ENCODE measurements at regions not wholly inside any gene's neighbourhood (a gene's known extent, or its start where the extent isn't known, plus 50 kb on each side); places are given as distances from the start of the nearest gene placed in this dataset.

- H2AFZ ChIP-seq (ENCODE audit: insufficient read depth, low read depth, low read length, poor library complexity, severe bottlenecking) = no peak overlapping the region
- intact Hi-C loops (cut with micrococcal nuclease) = no loop called here
- DNase-seq = no peak
- peaks cover 0 to 8% (median 8%) of the 10 kb centered on the region in 3 donors for H3K27me3 Mint-ChIP-seq (ENCODE audit: low read depth in 3 of 3)
- H3K36me3 Mint-ChIP-seq = no peaks in the 10 kb centered on the region
- H3K9me3 Mint-ChIP-seq = peaks cover 2 to 13% (median 4%) of the 10 kb centered on the region in 7 donors
- H3K4me3 Mint-ChIP-seq = peak overlapping the region in 1 of 2 donors; percentile 21
- H3K79me2 ChIP-seq (ENCODE audit: insufficient read depth, low read length) = no peaks in the 10 kb centered on the region
- peaks cover 0 to 12% of the 10 kb centered on the region in 2 donors for H3K9me3 ChIP-seq (replicated peaks in 1 of 2; ENCODE audit: control insufficient read depth in 1 of 2, insufficient read depth in 1 of 2, low read length in 2 of 2)
- H3K36me3 ChIP-seq (replicated peaks in 1 of 2; ENCODE audit: control insufficient read depth in 1 of 2, insufficient read depth in 2 of 2, low read length in 2 of 2) = no peaks in the 10 kb centered on the region
- H3K9ac ChIP-seq (ENCODE audit: insufficient read depth, low read length, poor library complexity, severe bottlenecking) = no peak overlapping the region
- no peak overlapping the region for H3K27ac ChIP-seq (ENCODE audit: low read depth in 1 of 2, low read length in 2 of 2)
- WGBS (ENCODE audit: insufficient coverage) = 83% methylated on average over 7 of the region's 12 CpGs
- H3K4me3 ChIP-seq (replicated peaks in 1 of 3; ENCODE audit: low read depth in 2 of 3, low read length in 3 of 3) = no peak overlapping the region
- no peak overlapping the region for H3K4me2 ChIP-seq (replicated peaks; ENCODE audit: extremely low read depth, low read length, poor library complexity, severe bottlenecking)
- no peaks in the 10 kb centered on the region for H3K4me1 Mint-ChIP-seq
- TF ChIP-seq, protein P1, sequence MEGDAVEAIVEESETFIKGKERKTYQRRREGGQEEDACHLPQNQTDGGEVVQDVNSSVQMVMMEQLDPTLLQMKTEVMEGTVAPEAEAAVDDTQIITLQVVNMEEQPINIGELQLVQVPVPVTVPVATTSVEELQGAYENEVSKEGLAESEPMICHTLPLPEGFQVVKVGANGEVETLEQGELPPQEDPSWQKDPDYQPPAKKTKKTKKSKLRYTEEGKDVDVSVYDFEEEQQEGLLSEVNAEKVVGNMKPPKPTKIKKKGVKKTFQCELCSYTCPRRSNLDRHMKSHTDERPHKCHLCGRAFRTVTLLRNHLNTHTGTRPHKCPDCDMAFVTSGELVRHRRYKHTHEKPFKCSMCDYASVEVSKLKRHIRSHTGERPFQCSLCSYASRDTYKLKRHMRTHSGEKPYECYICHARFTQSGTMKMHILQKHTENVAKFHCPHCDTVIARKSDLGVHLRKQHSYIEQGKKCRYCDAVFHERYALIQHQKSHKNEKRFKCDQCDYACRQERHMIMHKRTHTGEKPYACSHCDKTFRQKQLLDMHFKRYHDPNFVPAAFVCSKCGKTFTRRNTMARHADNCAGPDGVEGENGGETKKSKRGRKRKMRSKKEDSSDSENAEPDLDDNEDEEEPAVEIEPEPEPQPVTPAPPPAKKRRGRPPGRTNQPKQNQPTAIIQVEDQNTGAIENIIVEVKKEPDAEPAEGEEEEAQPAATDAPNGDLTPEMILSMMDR (IDR thresholded peaks at IDR 0.05) = no peak
- H3K27ac Mint-ChIP-seq = no peak overlapping the region
- no peaks in the 10 kb centered on the region for H3K27me3 ChIP-seq (ENCODE audit: control insufficient read depth in 2 of 2, insufficient read depth in 2 of 2, low read length in 2 of 2)
- H4K20me1 ChIP-seq (ENCODE audit: insufficient read depth, low read length) = no peaks in the 10 kb centered on the region
- H3K4me1 ChIP-seq (ENCODE audit: control insufficient read depth in 1 of 2, insufficient read depth in 2 of 2, low read length in 2 of 2) = no peaks in the 10 kb centered on the region
Measured at GRCh38 chr18:78913395-78913794, 66.2 kb upstream of the SALL3 start.

DNA sequence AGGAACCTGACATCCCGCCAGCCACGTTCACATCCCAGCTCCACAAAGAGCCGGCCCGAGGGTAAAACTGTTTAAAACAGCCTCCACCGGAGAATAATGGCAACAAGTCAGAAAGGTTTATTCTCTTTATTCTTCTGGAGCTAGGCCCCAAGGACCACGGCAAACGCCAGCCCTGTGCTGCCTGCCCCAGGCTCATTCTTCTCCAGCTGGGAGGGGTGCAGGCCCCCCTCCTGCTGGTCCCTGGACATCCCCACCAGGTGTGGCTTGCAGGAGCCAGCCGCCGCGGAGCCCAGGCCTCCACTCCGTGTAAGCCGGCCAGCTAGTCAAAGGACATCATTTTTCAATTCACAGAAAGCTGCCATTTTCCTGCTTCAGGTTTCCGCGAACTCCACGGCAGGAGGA, 65.8 kb upstream of the SALL3 start:
- Histone ChIP-seq H3K4me1 (ENCODE audit: control insufficient read depth in 1 of 2, insufficient read depth in 2 of 2, low read length in 2 of 2) (no peaks in the 10 kb centered on the region), H3K4me2 (replicated peaks; ENCODE audit: extremely low read depth, low read length, poor library complexity, severe bottlenecking) (no peak overlapping the region), H3K4me3 (replicated peaks in 1 of 3; ENCODE audit: low read depth in 2 of 3, low read length in 3 of 3) (no peak overlapping the region), H3K27ac (ENCODE audit: low read depth in 1 of 2, low read length in 2 of 2) (no peak overlapping the region), H3K79me2 (ENCODE audit: insufficient read depth, low read length) (no peaks in the 10 kb centered on the region), H2AFZ (ENCODE audit: insufficient read depth, low read depth, low read length, poor library complexity, severe bottlenecking) (no peak overlapping the region), H3K9ac (ENCODE audit: insufficient read depth, low read length, poor library complexity, severe bottlenecking) (no peak overlapping the region), H4K20me1 (ENCODE audit: insufficient read depth, low read length) (no peaks in the 10 kb centered on the region), H3K27me3 (ENCODE audit: control insufficient read depth in 2 of 2, insufficient read depth in 2 of 2, low read length in 2 of 2) (no peaks in the 10 kb centered on the region), H3K36me3 (replicated peaks in 1 of 2; ENCODE audit: control insufficient read depth in 1 of 2, insufficient read depth in 2 of 2, low read length in 2 of 2) (no peaks in the 10 kb centered on the region), H3K9me3 (replicated peaks in 1 of 2; ENCODE audit: control insufficient read depth in 1 of 2, insufficient read depth in 1 of 2, low read length in 2 of 2) (peaks cover 0 to 12% of the 10 kb centered on the region in 2 donors)
- H3K4me3 Mint-ChIP-seq = no peak overlapping the region
- no peaks in the 10 kb centered on the region for H3K4me1 Mint-ChIP-seq
- TF ChIP-seq, protein P1 (IDR thresholded peaks at IDR 0.05) = no peak
- peaks cover 2 to 16% (median 4%) of the 10 kb centered on the region in 7 donors for H3K9me3 Mint-ChIP-seq
- WGBS (ENCODE audit: insufficient coverage) = 93% methylated on average over 15 of the region's 15 CpGs
- no peak for DNase-seq
- H3K27ac Mint-ChIP-seq = no peak overlapping the region
- intact Hi-C loops (cut with micrococcal nuclease) = no loop called here
- H3K36me3 Mint-ChIP-seq = no peaks in the 10 kb centered on the region
- peaks cover 0 to 8% (median 8%) of the 10 kb centered on the region in 3 donors for H3K27me3 Mint-ChIP-seq (ENCODE audit: low read depth in 3 of 3)
